Chondrocyte (in vitro differentiated cells): ENCODE measurements at regions not wholly inside any gene's neighbourhood (a gene's known extent, or its start where the extent isn't known, plus 50 kb on each side); places are given as distances from the start of the nearest gene placed in this dataset.

Source experiments
- DNase-seq: peaks from one replicate; pipeline ENCODE4 v3.0.0; 2021; ENCODE audit warnings: mixed read lengths, low spot score
- H3K27ac Mint-ChIP-seq: one replicate; pipeline ENCODE4 v1.8.0; 2021; ENCODE audit warnings: mild to moderate bottlenecking, moderate library complexity, mixed read lengths; ENCODE audit not compliant: unreplicated experiment
- H3K27me3 Mint-ChIP-seq: 2 replicates; pipeline ENCODE4 v1.8.0; 2021; ENCODE audit warnings: low read depth, mixed read lengths
- H3K36me3 Mint-ChIP-seq: 2 replicates; pipeline ENCODE4 v1.8.0; 2021; ENCODE audit warnings: low read depth, mixed read lengths
- H3K4me1 Mint-ChIP-seq: 2 replicates; pipeline ENCODE4 v1.8.0; 2021; ENCODE audit warnings: low read depth, mild to moderate bottlenecking, mixed read lengths
- H3K4me3 Mint-ChIP-seq: one replicate; pipeline ENCODE4 v1.8.0; 2021; ENCODE audit warnings: mild to moderate bottlenecking, moderate library complexity, mixed read lengths; ENCODE audit not compliant: unreplicated experiment
- H3K9me3 Mint-ChIP-seq: 2 replicates; pipeline ENCODE4 v1.8.0; 2021; ENCODE audit warnings: low read depth, mixed read lengths
- CTCF ChIP-seq: fragments of 200-600 bp; sonication (generic); IDR thresholded peaks from 2 replicates; pipeline ENCODE4 v1.5.0; 2021; ENCODE audit warnings: antibody characterized with exemption, mild to moderate bottlenecking, moderate library complexity

- DNase-seq, result no peak
- H3K27me3 Mint-ChIP-seq, result no peaks in the 10 kb centered on the region
- H3K9me3 Mint-ChIP-seq, result peaks cover 38% of the 10 kb centered on the region
- H3K4me1 Mint-ChIP-seq, result no peaks in the 10 kb centered on the region
- H3K27ac Mint-ChIP-seq, result no peak overlapping the region
- H3K36me3 Mint-ChIP-seq, result no peaks in the 10 kb centered on the region
- no peak for TF ChIP-seq CTCF
- no peak overlapping the region for H3K4me3 Mint-ChIP-seq
Observed at GRCh38 chr2:153786016-153786415, 85.7 kb upstream of the GALNT13 start.

GRCh38 chr2:153787612-153788011 lies 84.1 kb upstream of the GALNT13 start:
- Mint-ChIP-seq H3K9me3 (peaks cover 45% of the 10 kb centered on the region), H3K27ac (no peak overlapping the region), H3K36me3 (no peaks in the 10 kb centered on the region), H3K4me3 (no peak overlapping the region), H3K4me1 (no peaks in the 10 kb centered on the region), H3K27me3 (no peaks in the 10 kb centered on the region)
- no peak for DNase-seq
- peak; percentile 19 for TF ChIP-seq CTCF

- Mint-ChIP-seq H3K4me3 (no peak overlapping the region), H3K27me3 (no peaks in the 10 kb centered on the region), H3K36me3 (no peaks in the 10 kb centered on the region), H3K4me1 (no peaks in the 10 kb centered on the region), H3K9me3 (no peaks in the 10 kb centered on the region), H3K27ac (no peak overlapping the region)
- no peak for TF ChIP-seq CTCF
- DNase-seq, result no peak
Observed at GRCh38 chr2:153802671-153803070, 69.1 kb upstream of the GALNT13 start.

- no peak for DNase-seq
- Mint-ChIP-seq H3K9me3 (no peaks in the 10 kb centered on the region), H3K36me3 (no peaks in the 10 kb centered on the region), H3K4me1 (no peaks in the 10 kb centered on the region), H3K27ac (no peak overlapping the region), H3K4me3 (no peak overlapping the region), H3K27me3 (no peaks in the 10 kb centered on the region)
- TF ChIP-seq CTCF, result no peak
Observed at GRCh38 chr2:153808679-153809078, 63.0 kb upstream of the GALNT13 start.

- no peak for TF ChIP-seq CTCF
- Mint-ChIP-seq H3K4me1 (no peaks in the 10 kb centered on the region), H3K9me3 (no peaks in the 10 kb centered on the region), H3K27ac (no peak overlapping the region), H3K27me3 (no peaks in the 10 kb centered on the region), H3K36me3 (no peaks in the 10 kb centered on the region), H3K4me3 (no peak overlapping the region)
- DNase-seq, result no peak
Observed at GRCh38 chr2:153811516-153811915, 60.2 kb upstream of the GALNT13 start.
